Right hindlimb (tissue), 1 donor: ENCODE measurements at regions not wholly inside any gene's neighbourhood (a gene's known extent, or its start where the extent isn't known, plus 50 kb on each side); places are given as distances from the start of the nearest gene placed in this dataset.

Source experiments
- DNase-seq: peaks from one replicate; pipeline ENCODE4 v3.0.0-alpha.2; 2018

DNA sequence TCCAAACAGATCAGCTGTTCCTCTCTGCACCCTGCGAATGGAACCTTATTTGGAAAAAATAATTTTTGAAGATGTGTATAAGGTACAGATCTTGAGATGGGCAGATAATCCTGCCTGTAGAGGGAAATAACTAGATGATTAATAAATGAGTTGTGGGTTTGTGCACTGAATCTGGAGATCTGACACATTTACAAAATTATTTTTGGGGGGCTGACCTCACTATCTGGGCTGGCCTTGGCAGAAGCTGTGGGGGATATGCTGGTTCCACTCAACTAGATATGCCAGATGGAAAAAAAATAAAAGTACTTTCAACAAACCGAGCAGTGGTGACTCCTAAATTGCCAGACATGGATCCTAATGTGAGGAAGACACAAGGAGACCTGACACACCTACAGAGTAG, 552.2 kb upstream of the AMELY start:
- no peak for DNase-seq

DNA sequence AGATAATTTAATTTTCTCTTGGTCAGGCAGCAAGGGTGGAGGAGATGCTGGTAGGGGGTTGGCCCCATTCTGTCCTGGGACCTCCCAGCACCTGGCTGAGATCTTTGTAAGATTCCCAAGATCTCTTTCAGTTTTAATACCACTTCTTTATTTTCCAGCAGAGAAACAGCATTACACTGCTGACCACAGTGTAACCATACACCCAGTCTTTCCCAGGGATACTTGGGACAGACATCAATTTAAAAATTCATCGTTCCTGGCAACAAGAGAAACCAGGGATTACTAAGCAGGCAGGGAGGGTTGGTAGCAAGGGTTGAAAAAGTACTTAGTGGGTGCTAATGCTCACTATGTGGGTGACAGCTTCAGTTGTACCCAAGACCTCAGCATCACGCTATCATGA, 551.6 kb upstream of the AMELY start:
- no peak for DNase-seq

DNA sequence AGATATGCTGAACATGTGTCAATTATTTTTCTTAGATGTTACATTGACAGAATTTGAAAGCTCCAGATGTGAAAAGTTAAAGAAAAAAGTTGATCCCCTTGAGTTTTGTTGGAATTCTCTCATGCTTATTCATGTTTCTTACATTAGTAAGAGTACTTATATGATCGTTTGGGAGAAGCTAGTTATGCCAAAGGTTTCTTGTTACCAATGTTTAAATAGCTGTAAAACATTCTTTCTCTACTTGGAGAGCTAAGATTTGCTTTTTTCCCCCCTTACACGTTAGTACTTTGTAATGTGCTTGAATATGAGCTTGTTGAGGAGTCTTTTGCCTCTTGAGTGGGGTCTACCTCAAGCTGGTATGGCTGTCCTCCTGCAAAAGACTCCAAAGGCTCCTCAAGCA, 551.1 kb upstream of the AMELY start:
- DNase-seq, result no peak

DNA sequence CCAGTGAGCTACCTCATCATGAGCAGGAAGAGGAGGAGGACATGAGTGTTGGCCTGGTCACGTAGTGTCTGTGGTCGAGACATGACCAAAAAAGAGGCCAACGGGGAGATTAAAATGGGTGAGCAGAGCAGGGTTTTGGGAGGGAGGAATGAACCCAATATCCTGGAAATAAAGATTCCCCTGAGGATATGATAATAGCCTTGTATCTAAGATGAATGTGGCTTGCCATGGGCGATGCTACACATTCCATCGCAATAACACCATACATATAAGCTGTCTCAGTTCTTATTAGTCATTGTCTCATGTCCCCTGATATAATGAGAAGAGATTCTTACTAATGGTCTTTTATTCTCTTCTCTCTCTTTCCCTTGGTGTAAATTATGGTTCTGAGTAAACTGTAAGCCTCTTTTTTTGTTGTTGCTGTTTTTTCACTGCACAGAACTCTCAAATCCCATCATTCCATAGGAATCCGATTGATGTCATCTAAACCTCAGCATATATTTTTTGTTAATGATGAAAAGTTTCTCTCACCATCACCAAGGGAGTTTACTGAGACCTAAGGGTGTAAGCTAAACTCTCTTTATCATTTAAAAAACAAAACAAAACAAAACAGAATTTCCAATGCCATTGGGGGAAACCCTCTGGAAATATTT, 550.4 kb upstream of the AMELY start:
- no peak for DNase-seq

DNA sequence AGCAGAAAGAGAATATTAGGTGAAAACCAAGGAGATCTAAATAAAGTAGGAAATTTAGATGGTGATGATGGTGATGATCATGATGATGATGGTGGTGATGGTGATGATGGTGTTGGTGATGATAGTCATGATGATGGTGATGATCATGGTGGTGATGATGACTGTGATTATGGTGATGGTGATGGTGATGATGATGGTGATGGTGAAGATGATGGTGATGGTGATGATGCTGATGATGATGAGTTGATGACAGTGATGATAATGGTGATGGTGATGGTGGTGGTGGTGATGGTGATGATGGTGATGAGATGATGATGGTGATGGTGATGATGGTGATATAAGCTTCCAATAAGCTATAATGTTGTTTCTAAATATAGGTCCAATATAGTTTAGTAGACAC, 548.2 kb upstream of the AMELY start:
- DNase-seq, result no peak

DNA sequence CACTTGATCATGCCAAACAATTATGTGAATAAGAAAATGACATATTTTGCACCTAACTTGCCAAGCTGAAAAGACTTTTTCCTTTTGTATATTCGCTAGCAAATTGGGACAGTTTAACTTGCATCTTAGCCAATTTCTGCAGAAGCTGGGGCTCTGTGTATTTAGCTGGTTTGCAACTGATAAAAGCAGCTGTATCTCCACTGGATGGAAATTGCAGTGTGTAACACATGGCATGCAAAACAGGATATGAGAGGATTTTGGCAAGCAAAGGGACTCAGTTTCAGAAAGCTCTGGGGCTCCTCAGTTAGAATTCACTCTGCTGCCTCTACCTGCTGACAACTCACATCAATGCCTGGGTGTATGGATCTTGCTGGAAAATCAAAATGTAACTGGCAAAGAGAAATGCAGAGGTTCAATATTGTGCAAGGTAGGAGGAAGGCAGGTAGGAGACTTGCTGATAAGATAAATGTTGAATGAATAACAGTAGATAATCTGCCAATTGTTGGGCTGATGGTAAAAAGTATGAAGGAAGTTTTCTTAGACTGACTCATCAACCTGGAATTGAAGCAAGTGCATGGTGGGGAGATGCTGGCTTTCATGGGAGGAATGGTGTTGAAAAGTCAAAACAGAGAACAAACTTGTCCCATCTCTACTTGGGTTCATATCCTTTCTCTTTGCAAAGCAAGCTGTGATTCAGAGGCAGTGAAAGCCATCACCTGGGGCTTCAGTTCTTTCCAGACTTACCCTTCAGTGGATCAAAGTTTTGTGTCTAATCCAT, 546.9 kb upstream of the AMELY start:
- peak; percentile 56 for DNase-seq

DNA sequence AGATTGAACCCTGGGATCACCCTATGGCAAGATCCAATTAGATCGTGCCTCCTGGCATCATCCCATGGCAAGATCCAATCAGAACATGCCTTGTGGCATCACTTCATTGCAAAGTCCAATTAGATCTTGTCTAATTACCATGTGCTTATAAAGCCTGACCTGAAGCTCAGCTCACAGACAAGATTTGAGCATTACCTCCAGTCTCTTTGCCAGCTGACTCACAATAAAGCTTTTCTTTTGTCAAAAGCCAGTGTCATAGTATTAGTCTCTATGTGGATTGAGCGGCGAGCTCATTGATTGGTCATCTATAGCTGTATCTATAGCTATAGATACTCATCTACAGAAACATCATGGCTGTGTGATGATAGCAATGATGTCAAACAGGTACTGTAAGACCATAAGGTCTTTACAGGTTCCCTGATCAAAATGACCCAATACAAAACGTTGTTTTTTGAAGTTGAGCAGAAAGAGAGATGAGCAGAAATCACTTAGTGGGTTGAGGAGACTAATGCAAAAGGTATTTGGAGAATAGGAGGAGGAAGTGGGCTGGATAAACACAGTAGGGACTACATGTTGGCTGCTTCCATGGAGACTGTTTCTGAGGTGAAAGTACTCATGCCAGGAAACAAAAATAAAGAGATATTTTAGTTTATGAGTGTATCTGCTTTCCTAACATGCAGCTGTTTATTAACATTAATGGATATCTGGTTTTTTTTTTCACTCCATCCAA, 545.9 kb upstream of the AMELY start:
- no peak for DNase-seq

DNA sequence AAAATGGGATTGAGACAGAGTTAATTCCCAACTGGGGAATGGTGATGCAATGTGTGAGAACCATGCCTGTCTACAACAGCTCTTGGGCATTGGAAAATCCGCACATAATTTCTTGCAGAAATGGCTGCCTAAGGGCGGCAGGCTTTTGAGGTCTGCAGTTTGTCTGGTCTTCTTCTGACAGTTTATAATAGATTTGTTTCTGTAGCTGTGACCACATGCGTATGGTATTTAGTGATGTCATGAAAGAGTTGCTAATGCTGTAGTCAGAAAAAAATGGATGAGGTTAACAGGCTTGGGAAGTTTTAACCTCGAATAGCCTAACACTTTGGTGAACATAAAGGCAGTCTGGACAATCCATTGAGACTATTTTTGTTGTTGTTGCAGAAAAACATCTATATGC, 544.1 kb upstream of the AMELY start:
- DNase-seq, result no peak

DNA sequence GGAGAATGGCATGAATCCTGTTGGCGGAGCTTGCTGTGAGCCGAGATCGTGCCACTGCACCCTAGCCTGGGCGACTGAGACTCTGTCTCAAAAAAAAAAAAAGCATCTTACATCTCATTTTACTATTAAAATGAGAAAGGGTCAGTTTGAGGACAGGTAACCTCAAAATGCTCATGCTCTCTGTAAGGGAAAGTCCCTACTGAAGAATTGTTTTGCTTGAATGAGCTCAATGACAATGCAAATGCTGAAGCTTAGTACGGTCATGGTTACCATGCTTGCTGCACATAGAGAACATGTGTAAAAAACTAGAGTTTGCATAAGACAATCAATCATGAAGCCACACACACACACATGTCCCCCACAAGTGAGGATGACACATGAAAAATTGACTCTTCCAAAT, 541.8 kb upstream of the AMELY start:
- DNase-seq, result no peak

DNA sequence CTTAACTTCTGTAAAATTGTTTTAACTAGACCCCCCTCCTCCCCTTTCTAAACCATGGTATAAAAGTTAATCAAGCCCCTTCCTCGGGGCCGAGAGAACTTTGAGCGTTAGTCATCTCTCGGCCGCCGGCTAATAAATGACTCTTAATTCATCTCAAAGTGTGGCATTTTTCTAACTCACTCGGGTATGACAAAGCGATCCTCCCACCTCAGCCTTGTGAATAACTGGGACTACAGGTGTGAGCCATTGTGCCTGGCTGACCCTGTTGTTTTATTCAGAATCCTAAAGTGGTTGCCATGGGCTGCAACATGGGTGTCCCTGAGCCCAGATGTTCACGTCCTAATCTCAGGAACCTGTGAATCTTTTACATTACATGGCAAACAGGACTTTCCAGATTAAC, 540.7 kb upstream of the AMELY start:
- DNase-seq, result no peak

DNA sequence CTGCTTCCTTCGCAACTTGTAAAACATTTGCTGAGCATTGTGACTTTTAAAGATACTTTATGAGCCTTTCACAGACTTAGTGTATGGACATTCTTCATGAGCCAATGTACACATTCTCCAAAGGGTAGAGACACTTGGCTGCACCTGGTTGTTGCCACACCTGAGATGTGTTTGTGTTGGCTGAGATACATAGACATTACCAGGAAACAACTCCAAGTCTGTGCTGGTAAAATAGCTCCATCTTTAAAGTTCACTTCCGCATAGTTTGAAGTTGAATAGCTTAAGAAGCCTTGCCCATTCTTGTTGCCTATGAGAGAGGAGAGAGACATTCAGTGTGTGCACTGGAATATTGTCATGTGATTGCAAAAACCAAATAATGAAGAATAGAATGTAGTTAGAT, 538.3 kb upstream of the AMELY start:
- no peak for DNase-seq

DNA sequence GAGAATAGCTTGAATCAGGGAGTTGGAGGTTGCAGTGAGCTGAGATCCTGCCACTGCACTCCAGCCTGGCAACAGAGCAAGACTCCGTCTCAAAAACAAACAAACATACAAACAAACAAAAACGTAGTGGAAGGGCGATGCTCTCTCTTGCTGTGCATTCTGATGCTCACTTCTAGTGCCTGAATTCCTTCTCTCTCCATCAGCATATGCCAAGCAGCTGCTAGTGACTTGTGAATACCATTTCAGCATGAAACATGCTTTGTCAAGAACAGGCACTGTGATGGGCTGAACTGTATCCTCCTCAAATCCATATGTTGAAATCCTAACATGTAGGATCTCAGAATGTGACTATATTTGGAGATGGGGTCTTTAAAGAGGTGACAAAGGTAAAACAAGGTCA, 537.1 kb upstream of the AMELY start:
- no peak for DNase-seq

DNA sequence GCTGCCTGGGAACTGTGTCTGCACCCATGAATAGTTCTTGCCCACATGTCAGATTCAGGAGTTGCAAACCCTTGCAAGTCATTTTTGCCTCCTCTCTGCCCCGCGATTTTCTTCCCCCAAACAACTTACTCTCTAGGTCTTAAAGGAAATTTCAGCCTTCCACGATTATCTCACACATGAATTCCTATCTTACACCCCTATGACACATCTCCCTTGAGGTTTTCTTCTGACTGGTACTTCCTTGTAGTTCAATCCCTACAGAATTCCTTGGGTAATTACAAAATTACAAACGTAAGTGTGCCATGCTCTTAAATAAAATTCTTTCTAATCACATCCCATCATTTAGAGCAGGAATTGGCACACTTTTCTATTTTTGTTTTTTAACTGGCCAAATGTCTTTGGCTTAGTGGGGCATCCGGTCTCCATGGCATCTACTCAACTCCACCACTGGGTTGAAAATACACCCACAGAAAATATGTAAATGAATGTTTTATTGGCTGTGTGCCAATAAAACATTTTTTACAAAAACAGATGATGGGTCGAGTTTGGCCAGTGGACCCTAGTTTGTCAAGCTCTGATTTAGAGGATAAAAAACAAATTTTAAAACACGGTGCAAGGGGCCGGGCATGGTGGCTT, 536.4 kb upstream of the AMELY start:
- no peak for DNase-seq

DNA sequence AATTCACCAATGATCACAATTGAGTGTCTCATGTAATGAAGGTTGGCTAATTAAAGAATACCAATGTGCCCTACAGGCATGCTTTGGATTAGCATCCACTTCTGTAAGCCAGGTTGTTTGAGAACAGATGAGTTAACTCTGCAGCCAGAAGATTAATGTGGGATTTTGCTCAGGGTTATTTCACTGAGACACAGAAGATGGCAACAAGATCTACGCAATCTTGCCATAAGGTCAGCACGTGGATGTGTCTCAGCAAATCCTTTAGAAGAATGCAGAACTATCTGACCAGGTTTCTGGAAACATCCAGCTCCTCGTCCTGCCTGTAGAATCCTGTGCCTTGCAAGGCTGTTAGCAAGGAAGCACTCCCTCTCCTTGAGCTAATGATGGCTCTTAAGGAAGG, 532.6 kb upstream of the AMELY start:
- DNase-seq, result no peak

DNA sequence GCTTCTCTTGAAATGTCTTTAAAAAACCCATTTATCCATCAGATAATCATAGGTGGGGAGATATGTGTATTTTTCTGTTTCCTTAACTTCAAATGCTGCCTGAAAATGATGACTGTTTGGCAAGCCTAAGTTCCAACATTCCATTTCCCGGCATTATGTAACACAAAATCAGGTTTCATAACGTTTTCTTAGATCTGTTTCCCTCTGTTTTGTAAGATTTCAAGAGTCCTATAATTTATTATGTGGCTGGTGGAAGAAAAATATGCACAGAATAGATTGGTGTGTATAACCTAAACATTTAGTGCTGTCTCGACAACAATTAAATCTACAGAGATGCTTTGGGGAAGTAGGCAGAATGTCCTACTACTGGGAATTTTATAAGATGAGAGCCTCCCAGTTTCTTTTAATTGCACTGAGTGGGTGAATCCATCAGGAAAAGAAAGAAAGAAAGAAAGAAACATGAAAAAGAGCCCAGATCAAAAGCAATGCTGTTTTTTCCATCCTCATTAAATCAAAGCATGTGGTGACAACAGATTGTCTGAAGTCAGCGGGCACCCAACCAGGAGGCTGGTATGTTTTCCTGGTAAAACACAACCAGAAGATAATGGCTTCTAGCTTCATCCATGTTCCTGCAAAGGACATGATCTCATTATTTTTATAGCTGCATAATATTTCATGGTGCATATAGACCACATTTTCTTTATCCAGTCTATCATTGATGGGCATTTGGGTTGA, 529.4 kb upstream of the AMELY start:
- no peak for DNase-seq

DNA sequence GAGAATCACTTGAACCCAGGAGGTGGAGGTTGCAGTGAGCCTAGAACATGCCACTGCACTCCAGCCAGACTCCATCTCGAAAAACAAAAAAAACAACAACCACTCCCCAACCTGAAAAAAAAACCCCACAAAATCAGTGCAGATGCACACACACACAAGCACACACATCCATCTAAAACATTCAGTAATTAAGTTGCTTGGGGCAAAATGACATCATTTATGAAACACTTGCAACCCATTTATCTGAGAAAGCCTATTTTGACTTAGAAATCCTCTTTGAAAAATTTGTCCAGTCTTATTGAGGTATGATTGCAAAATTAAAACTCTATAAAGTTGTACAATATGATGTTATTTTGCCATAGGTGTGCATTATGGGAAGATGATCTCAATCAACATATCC, 525.5 kb upstream of the AMELY start:
- DNase-seq, result no peak

DNA sequence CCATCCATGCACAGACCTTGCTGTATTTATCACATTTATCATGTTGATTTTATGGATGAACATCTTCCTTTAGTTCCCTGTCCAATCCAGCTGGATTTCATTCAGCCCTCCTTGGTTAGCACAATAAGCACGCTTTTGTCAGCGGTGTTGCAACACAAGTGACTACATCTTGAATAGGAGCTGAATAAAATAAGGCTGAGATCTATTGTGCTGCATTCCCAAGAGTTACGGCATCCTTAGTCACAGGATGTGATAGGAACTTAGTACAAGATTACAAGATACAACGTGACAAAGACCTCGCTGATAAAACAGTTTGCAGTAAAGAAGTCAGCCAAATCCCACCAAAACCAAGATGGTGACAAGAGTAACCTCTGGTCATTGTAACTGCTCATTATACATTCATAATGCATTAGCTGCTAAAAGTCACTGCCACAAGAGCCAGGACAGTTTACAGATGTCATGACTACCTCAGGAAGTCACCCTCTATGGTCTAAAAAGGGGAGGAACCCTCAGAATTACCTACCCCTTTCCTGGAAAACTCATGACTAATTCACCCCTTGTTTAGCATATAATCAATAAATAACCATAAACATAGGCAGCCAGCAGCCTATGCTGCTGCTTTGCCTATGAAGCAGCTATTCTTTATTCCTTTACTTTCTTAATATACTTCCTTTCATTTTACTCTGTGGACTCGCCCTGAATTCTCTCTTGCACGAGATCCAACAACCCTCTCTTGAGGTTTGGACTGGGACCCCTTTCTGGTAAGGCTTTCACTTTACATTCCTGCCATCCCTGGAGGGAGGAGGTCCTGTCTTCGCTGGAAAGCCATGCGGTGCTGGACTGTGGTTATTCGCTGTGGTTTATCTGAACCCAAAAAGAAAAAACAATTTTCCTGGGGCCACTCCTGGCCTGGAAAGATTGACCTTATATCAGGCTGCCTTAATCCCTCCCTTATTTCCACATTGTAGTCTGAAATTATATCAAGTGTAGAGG, 522.6 kb upstream of the AMELY start:
- DNase-seq, result no peak

DNA sequence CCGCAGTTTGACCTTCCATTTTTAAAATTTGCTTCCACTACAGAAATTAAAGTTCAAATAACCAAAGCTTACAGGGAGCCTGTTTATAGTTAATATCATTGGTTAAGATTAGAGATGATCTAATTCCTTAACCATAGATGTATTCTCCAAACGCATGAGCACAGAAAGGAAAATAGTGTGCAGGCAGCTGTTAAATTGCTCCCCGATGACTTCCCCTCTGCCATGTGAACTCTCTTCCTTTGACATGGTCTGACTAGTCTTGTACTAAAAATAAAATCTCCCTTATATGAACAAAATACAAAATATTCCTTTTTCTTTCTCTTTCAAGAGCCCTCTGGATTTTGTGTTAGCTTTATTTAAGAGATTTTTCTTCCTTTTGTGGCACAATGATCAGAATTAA, 507.6 kb upstream of the AMELY start:
- DNase-seq, result peak; percentile 20

DNA sequence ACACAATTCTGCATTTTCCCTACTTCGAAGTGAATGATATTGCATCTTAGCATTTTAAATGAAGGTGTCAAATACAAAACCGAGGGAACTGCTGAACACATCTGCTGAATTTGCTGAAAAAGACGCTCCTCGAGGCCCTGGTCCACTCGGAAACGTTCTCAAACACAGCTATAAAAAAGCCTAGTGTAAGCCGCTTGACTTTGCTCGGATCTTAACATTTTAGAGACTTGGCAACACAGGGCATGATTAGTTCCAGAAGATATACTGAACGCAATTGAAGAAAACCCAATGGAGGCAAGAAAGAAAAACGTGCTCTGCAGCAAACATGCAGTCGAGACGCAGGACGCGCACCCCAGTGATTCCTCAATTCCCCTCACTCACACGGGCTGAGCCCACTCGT, 506.4 kb upstream of the AMELY start:
- peak; percentile 23 for DNase-seq

DNA sequence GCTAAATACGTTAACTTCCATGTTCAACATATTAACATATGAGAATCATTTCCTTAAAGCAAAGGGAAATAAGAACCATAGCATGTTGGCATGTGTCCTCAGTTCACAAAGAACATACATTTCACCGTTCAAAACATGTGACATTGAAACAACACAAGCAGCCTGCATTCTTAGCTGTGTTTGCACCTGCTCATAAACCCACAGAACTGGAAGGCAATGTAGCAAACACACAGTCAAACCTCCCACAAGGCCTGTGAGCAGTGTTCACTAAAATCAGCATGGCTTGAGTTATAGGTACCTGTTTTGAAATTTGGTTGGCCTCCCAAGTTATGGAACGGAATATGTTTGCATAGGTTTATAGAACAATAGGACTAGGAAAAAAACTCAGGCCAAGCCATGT, 504.9 kb upstream of the AMELY start:
- DNase-seq, result no peak

DNA sequence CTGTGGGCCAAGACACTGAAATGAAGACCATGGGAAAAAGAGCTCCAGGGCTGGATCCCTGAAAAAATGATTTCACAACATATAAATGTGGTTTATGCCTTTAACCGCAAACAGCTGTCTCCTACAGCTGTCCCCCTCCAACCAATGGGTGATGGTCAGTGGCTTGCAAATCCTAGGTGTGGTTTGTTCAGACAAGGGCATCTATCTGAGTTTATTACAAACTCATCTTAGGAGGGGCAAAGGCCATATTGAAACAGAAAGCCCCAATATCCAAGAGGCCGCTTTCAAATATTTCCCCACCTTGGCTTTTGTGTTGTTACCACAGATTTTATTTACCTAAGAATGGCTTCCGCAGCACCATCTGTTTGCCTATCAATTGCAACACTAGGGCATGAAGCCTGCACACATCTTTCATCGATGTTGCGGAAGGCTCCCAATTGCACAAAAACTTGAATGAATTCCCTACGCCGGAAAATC, 503.6 kb upstream of the AMELY start:
- peak; percentile 31 for DNase-seq

DNA sequence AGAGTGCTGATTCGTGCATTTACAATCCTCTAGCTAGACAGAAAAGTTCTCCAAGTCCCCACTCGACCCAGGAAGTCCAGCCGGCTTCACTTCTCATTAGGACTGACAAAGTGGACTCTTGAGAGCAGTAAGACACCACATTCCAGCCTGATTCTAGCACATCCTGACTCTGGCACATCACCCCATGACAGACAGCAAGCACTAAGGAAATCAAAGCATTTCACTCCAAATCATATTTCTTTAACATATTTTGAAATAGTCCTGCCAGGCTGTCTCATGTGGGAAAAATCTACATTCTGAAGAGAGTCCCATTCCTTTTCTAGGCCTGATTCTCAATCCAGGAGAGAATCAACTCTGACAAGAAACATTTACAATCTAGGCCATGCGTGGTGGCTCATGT, 478.5 kb upstream of the AMELY start:
- DNase-seq, result no peak
